HL-60 (cell line): ENCODE measurements at regions not wholly inside any gene's neighbourhood (a gene's known extent, or its start where the extent isn't known, plus 50 kb on each side); places are given as distances from the start of the nearest gene placed in this dataset.

ENCODE experiments used
- CTCF ChIP-seq: IDR thresholded peaks from one replicate; pipeline ENCODE4 v1.5.1; 2011; ENCODE audit warnings: low read length, control low read depth, inconsistent platforms; ENCODE audit not compliant: insufficient read depth
- GABPA ChIP-seq: IDR thresholded peaks from 2 replicates; pipeline ENCODE4 v1.6.1; 2012; ENCODE audit warnings: low read depth
- POLR2AphosphoS5 ChIP-seq: IDR thresholded peaks from 2 replicates; pipeline ENCODE4 v1.6.1; 2012; ENCODE audit warnings: low read depth
- REST ChIP-seq: IDR thresholded peaks from 2 replicates; pipeline ENCODE4 v1.6.1; 2012; ENCODE audit warnings: low read depth; ENCODE audit not compliant: insufficient replicate concordance
- SPI1 ChIP-seq: IDR thresholded peaks from 2 replicates; pipeline ENCODE4 v1.6.1; 2012; ENCODE audit warnings: low read depth, mild to moderate bottlenecking, borderline replicate concordance

GRCh38 chr4:160370046-160370445, 1267.2 kb downstream of the RAPGEF2 start:
- TF ChIP-seq CTCF, result no peak
- TF ChIP-seq POLR2AphosphoS5, result no peak
- TF ChIP-seq REST, result no peak
- no peak for TF ChIP-seq GABPA
- TF ChIP-seq SPI1, result no peak
